ENCODE measurements at regions not wholly inside any gene's neighbourhood (a gene's known extent, or its start where the extent isn't known, plus 50 kb on each side); places are given as distances from the start of the nearest gene placed in this dataset.

DNA sequence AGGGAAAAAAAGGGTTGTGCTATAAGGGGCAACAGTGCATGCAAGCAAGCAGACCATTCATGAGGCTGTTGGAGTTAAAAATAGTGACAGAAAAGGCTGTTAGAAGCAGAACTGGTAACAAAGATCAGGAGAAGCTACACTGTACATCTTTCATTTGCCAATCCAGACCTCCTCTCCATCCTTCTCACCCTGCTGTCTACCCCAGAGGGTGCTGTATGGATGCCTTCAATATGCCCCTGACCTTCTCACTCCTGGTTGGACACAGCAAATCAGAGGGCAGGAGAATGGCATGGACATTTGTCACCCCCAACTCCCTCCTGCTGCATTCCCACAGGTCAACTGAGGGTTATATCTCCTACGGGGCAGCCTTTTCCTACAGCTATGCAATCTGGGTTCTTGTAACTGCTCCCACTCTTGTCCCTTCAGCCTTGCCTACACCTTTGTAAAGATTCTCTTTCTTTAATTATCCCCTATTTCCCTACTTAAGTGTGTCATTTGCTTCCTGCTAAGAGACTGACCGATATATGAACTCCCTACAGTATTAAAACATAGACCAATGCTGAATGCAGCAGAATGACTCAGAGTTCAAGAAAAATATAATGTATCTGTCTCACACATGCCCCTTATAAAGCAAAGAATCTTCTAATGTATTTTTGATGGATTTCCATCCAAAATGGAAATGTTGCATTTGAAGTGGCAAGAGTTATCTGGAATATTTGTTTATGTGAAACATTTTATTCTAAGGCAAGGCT is 169.2 kb upstream of the NCKAP5 start:
- H2BK15ac ChIP-seq (ENCODE audit: low read depth, low read length) = no peak overlapping the region
- no peak overlapping the region for H4K91ac ChIP-seq (ENCODE audit: insufficient read length, low read depth, low read length)
- no peaks in the 10 kb centered on the region for H3K23me2 ChIP-seq (ENCODE audit: insufficient read length, low read depth, low read length, poor library complexity, severe bottlenecking)
- no peaks in the 10 kb centered on the region for H3K27me3 ChIP-seq (ENCODE audit: insufficient read depth, low read length)
- no peak overlapping the region for H2BK20ac ChIP-seq (ENCODE audit: low read depth, low read length, poor library complexity, severe bottlenecking)
- no peak overlapping the region for H3K4me2 ChIP-seq (ENCODE audit: insufficient read depth, insufficient read length, low read length)
- H3K23ac ChIP-seq (ENCODE audit: insufficient read length, low read depth, low read length) = no peak overlapping the region
- H2BK120ac ChIP-seq (ENCODE audit: low read depth, low read length, poor library complexity, severe bottlenecking) = no peak overlapping the region
- H3K27ac ChIP-seq (ENCODE audit: insufficient read length, low read depth, low read length) = no peak overlapping the region
- H2AK5ac ChIP-seq (ENCODE audit: insufficient read length, low read length) = no peak overlapping the region
- TF ChIP-seq, protein P1, sequence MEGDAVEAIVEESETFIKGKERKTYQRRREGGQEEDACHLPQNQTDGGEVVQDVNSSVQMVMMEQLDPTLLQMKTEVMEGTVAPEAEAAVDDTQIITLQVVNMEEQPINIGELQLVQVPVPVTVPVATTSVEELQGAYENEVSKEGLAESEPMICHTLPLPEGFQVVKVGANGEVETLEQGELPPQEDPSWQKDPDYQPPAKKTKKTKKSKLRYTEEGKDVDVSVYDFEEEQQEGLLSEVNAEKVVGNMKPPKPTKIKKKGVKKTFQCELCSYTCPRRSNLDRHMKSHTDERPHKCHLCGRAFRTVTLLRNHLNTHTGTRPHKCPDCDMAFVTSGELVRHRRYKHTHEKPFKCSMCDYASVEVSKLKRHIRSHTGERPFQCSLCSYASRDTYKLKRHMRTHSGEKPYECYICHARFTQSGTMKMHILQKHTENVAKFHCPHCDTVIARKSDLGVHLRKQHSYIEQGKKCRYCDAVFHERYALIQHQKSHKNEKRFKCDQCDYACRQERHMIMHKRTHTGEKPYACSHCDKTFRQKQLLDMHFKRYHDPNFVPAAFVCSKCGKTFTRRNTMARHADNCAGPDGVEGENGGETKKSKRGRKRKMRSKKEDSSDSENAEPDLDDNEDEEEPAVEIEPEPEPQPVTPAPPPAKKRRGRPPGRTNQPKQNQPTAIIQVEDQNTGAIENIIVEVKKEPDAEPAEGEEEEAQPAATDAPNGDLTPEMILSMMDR (conservative IDR thresholded peaks at IDR 0.05) = no peak
- H2BK5ac ChIP-seq (ENCODE audit: insufficient read length, low read length) = no peak overlapping the region
- peaks cover 0 to 3% (median 0%) of the 10 kb centered on the region in 3 experiments; a peak in 1 of 7 replicates for H3K36me3 Mint-ChIP-seq (ENCODE audit: insufficient read depth in 1 of 3, low read depth in 3 of 3)
- no peak overlapping the region for H4K5ac ChIP-seq (ENCODE audit: insufficient read length, low read depth, low read length)
- no peaks in the 10 kb centered on the region for H3K9me3 ChIP-seq (ENCODE audit: control insufficient read depth, low read depth, low read length)
- no peak overlapping the region for H3K4me3 Mint-ChIP-seq
- 0 out of 5 replicates have a peak, but pooled peaks cover 0 to 1% of the 10 kb centered on the region in 2 experiments for H3K9me3 Mint-ChIP-seq
- H4K20me1 ChIP-seq (ENCODE audit: control insufficient read depth, insufficient read depth, insufficient read length) = no peaks in the 10 kb centered on the region
- no peak overlapping the region for H4K8ac ChIP-seq (replicated peaks; ENCODE audit: insufficient read length, low read depth, low read length)
- DNase-seq = no peak
- H3K4me1 ChIP-seq (ENCODE audit: insufficient read depth, low read length) = no peaks in the 10 kb centered on the region; the same call in none of the 2 replicates
- H3T11ph ChIP-seq (ENCODE audit: low read length) = no peak overlapping the region
- H3K79me2 ChIP-seq (ENCODE audit: insufficient read depth, low read length) = no peaks in the 10 kb centered on the region
- no peak overlapping the region for H2AFZ ChIP-seq (ENCODE audit: low read length)
- H3K14ac ChIP-seq (ENCODE audit: insufficient read depth, low read length) = no peak overlapping the region
- peaks cover 1% of the 10 kb centered on the region; the same call in 1 of the 2 replicates for H3K27me3 Mint-ChIP-seq (ENCODE audit: low read depth)
- WGBS (ENCODE audit: extremely low coverage, insufficient read length, low lambda C conversion rate) = no CpG with 5 or more reads among the region's 2 CpGs
- H3K79me1 ChIP-seq (ENCODE audit: insufficient read depth, low read depth, low read length, poor library complexity, severe bottlenecking) = no peaks in the 10 kb centered on the region
- no peak overlapping the region for H3K56ac ChIP-seq (ENCODE audit: insufficient read length, low read depth, low read length)
- no peak overlapping the region for H3K18ac ChIP-seq (ENCODE audit: insufficient read length, low read depth, low read length)
- no peak overlapping the region for H3K9ac ChIP-seq (ENCODE audit: extremely low read depth, insufficient read length, low read length)
- H3K4me1 Mint-ChIP-seq = no peaks in the 10 kb centered on the region
- H2BK12ac ChIP-seq (ENCODE audit: insufficient read length, low read depth, low read length) = no peak overlapping the region
- H3K27ac Mint-ChIP-seq = no peak overlapping the region
- H3K4ac ChIP-seq (ENCODE audit: low read depth, low read length) = no peak overlapping the region
